Fibroblast of lung (primary cell): ENCODE measurements at regions not wholly inside any gene's neighbourhood (a gene's known extent, or its start where the extent isn't known, plus 50 kb on each side); places are given as distances from the start of the nearest gene placed in this dataset.
"Not testable (repeated sequence)": the region's sequence is repeated elsewhere in the genome, so short reads cannot be mapped to it uniquely, and the experiment has no call there.

Source experiments
- DNase-seq, 2 donors: peaks; one replicate each; pipeline versions ENCODE4 v3.0.0 to v3.0.0-alpha.2; 2010; ENCODE audit warnings: low read depth in 2 of 2
- H2AFZ ChIP-seq: 2 replicates; pipeline ENCODE4 v1.5.1; 2012; ENCODE audit warnings: low read length, control low read depth, inconsistent platforms
- H3K27ac ChIP-seq: 2 replicates; pipeline ENCODE4 v1.5.1; 2011; ENCODE audit warnings: low read length, control low read depth; ENCODE audit not compliant: insufficient read depth
- H3K27me3 ChIP-seq: 2 replicates; pipeline ENCODE4 v1.5.1; 2011; ENCODE audit warnings: mild to moderate bottlenecking, low read length; ENCODE audit not compliant: control insufficient read depth, insufficient read depth
- H3K36me3 ChIP-seq: 2 replicates; pipeline ENCODE4 v1.5.1; 2011; ENCODE audit warnings: low read length; ENCODE audit not compliant: control insufficient read depth, insufficient read depth
- H3K4me1 ChIP-seq: 2 replicates; pipeline ENCODE4 v1.5.1; 2011; ENCODE audit warnings: low read length; ENCODE audit not compliant: control insufficient read depth, insufficient read depth; ENCODE audit errors: extremely low read depth
- H3K4me2 ChIP-seq: 2 replicates; pipeline ENCODE4 v1.5.1; 2011; ENCODE audit warnings: low read length, control low read depth; ENCODE audit not compliant: insufficient read depth; ENCODE audit errors: extremely low read depth
- H3K4me3 ChIP-seq, 4 experiments: fragments of 200-600 bp in 1 of 4; sonication (generic) in 1 of 4; replicated peaks in 1 of 4; 2 replicates each; pipeline ENCODE4 v1.5.1; 2011 to 2016; ENCODE audit warnings: low read length in 4 of 4, low read depth in 3 of 4, mild to moderate bottlenecking in 3 of 4, control low read depth in 2 of 4, inconsistent platforms in 1 of 4, mixed read lengths in 1 of 4; ENCODE audit not compliant: insufficient read depth in 1 of 4; ENCODE audit errors: control extremely low read depth in 1 of 4
- H3K79me2 ChIP-seq: 2 replicates; pipeline ENCODE4 v1.5.1; 2012; ENCODE audit warnings: mild to moderate bottlenecking, low read length, inconsistent platforms; ENCODE audit not compliant: control insufficient read depth, insufficient read depth
- H3K9ac ChIP-seq: 2 replicates; pipeline ENCODE4 v1.5.1; 2011; ENCODE audit warnings: mild to moderate bottlenecking, low read length, control low read depth; ENCODE audit not compliant: insufficient read depth
- H3K9me3 ChIP-seq: 2 replicates; pipeline ENCODE4 v1.5.1; 2012; ENCODE audit warnings: low read depth, low read length; ENCODE audit not compliant: control insufficient read depth, insufficient read depth
- H4K20me1 ChIP-seq: 2 replicates; pipeline ENCODE4 v1.5.1; 2011; ENCODE audit warnings: low read length; ENCODE audit not compliant: control insufficient read depth, insufficient read depth; ENCODE audit errors: extremely low read depth
- EZH2 ChIP-seq: IDR thresholded peaks from 2 replicates; pipeline ENCODE4 v1.5.1; 2012; ENCODE audit warnings: low read length, control low read depth, mild to moderate bottlenecking; ENCODE audit errors: missing control alignments
- TF ChIP-seq, protein P1 (sequence below), 2 donors: IDR thresholded peaks in 1 of 2; conservative IDR thresholded peaks in 1 of 2; 1 replicate in 1 of 2; 2 replicates in 1 of 2; pipeline ENCODE4 v1.5.1; 2011 to 2012; ENCODE audit warnings: low read length in 2 of 2, control low read depth in 1 of 2, inconsistent platforms in 1 of 2, low read depth in 1 of 2, mild to moderate bottlenecking in 1 of 2

GRCh38 chr15:20310603-20311002 lies 231.0 kb downstream of the GOLGA6L6 start:
- Histone ChIP-seq H3K27me3 (no peaks in the 10 kb centered on the region), H2AFZ (no peak overlapping the region), H3K9ac (no peak overlapping the region), H3K4me3 (no peak overlapping the region), H3K79me2 (no peaks in the 10 kb centered on the region), H4K20me1 (no peaks in the 10 kb centered on the region), H3K9me3 (peaks cover 3% of the 10 kb centered on the region), H3K4me2 (no peak overlapping the region), H3K36me3 (no peaks in the 10 kb centered on the region), H3K27ac (no peak overlapping the region), H3K4me1 (no peaks in the 10 kb centered on the region)
- TF ChIP-seq, protein P1, sequence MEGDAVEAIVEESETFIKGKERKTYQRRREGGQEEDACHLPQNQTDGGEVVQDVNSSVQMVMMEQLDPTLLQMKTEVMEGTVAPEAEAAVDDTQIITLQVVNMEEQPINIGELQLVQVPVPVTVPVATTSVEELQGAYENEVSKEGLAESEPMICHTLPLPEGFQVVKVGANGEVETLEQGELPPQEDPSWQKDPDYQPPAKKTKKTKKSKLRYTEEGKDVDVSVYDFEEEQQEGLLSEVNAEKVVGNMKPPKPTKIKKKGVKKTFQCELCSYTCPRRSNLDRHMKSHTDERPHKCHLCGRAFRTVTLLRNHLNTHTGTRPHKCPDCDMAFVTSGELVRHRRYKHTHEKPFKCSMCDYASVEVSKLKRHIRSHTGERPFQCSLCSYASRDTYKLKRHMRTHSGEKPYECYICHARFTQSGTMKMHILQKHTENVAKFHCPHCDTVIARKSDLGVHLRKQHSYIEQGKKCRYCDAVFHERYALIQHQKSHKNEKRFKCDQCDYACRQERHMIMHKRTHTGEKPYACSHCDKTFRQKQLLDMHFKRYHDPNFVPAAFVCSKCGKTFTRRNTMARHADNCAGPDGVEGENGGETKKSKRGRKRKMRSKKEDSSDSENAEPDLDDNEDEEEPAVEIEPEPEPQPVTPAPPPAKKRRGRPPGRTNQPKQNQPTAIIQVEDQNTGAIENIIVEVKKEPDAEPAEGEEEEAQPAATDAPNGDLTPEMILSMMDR (conservative IDR thresholded peaks at IDR 0.05 in 1 of 2, IDR thresholded peaks at IDR 0.05 in 1 of 2; ENCODE audit: low read depth in 1 of 2, low read length in 2 of 2), result no peak
- no peak for TF ChIP-seq EZH2
- DNase-seq, result no peak

GRCh38 chr15:20309966-20310365 lies 231.6 kb downstream of the GOLGA6L6 start:
- not testable (repeated sequence) for H4K20me1 ChIP-seq, H3K4me3 ChIP-seq, H2AFZ ChIP-seq, H3K79me2 ChIP-seq, H3K9me3 ChIP-seq, H3K27me3 ChIP-seq, DNase-seq, H3K9ac ChIP-seq, H3K4me1 ChIP-seq, H3K36me3 ChIP-seq, H3K4me2 ChIP-seq, H3K27ac ChIP-seq

GRCh38 chr15:20309395-20309794 lies 232.2 kb downstream of the GOLGA6L6 start:
- H3K4me1 ChIP-seq, H3K9ac ChIP-seq, H3K27me3 ChIP-seq, H3K9me3 ChIP-seq, H3K27ac ChIP-seq, H3K4me2 ChIP-seq, H4K20me1 ChIP-seq, H2AFZ ChIP-seq, H3K4me3 ChIP-seq, H3K79me2 ChIP-seq, H3K36me3 ChIP-seq, DNase-seq: not testable (repeated sequence)

- H3K9me3 ChIP-seq, H2AFZ ChIP-seq, H3K4me2 ChIP-seq, H3K27ac ChIP-seq, DNase-seq, H3K27me3 ChIP-seq, H3K4me1 ChIP-seq, H3K9ac ChIP-seq, H3K79me2 ChIP-seq, H3K4me3 ChIP-seq, H3K36me3 ChIP-seq, H4K20me1 ChIP-seq: not testable (repeated sequence)
Observed at GRCh38 chr15:20308027-20308690, 233.4 kb downstream of the GOLGA6L6 start.

- not testable (repeated sequence) for H3K79me2 ChIP-seq
Observed at GRCh38 chr15:20307137-20307536, 234.5 kb downstream of the GOLGA6L6 start.

GRCh38 chr15:20306497-20307106 lies 235.0 kb downstream of the GOLGA6L6 start:
- H3K27ac ChIP-seq, H3K4me3 ChIP-seq, H3K36me3 ChIP-seq, H2AFZ ChIP-seq, DNase-seq, H3K27me3 ChIP-seq, H3K9ac ChIP-seq, H3K9me3 ChIP-seq, H3K79me2 ChIP-seq, H3K4me1 ChIP-seq, H4K20me1 ChIP-seq, H3K4me2 ChIP-seq: not testable (repeated sequence)

More at GRCh38 chr15:20307137-20307536, 234.5 kb downstream of the GOLGA6L6 start:
- H3K4me3 ChIP-seq, H3K4me2 ChIP-seq, H2AFZ ChIP-seq, DNase-seq, H4K20me1 ChIP-seq, H3K4me1 ChIP-seq, H3K36me3 ChIP-seq, H3K9me3 ChIP-seq, H3K9ac ChIP-seq, H3K27ac ChIP-seq, H3K27me3 ChIP-seq: not testable (repeated sequence)
